ENCODE measurements at regions not wholly inside any gene's neighbourhood (a gene's known extent, or its start where the extent isn't known, plus 50 kb on each side); places are given as distances from the start of the nearest gene placed in this dataset.

DNA sequence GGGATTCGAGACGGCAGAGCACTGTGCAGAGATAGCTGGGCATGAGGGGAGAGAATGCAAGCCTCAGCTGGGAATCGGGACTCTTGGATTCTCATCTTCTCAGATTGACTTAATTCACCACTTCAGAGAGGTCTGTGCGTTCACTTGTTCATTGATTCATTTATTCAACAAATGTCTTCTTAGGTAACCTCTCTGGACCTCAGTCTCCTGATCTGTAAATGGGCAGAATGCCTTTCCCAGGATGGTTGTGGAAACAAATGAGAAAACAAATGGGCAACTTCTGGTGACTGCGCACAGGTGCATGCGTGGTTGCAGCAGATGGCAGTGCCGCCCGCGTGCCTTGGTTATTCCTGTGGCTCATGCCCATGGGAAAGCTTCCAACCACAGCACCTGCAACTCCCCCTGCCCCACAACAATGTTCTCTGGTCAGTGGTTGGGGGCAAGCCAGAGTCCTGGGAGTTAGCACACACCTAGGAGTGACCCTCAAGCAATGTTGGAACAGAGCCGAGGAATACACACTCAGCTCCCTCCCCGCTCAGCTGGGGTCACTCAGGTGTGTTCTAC, 110.1 kb upstream of the RUNX3 start:
- TF ChIP-seq, protein P1, sequence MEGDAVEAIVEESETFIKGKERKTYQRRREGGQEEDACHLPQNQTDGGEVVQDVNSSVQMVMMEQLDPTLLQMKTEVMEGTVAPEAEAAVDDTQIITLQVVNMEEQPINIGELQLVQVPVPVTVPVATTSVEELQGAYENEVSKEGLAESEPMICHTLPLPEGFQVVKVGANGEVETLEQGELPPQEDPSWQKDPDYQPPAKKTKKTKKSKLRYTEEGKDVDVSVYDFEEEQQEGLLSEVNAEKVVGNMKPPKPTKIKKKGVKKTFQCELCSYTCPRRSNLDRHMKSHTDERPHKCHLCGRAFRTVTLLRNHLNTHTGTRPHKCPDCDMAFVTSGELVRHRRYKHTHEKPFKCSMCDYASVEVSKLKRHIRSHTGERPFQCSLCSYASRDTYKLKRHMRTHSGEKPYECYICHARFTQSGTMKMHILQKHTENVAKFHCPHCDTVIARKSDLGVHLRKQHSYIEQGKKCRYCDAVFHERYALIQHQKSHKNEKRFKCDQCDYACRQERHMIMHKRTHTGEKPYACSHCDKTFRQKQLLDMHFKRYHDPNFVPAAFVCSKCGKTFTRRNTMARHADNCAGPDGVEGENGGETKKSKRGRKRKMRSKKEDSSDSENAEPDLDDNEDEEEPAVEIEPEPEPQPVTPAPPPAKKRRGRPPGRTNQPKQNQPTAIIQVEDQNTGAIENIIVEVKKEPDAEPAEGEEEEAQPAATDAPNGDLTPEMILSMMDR (IDR thresholded peaks at IDR 0.05) = no peak
- TF ChIP-seq POLR2A (IDR thresholded peaks at IDR 0.05) = no peak
